ENCODE measurements at regions not wholly inside any gene's neighbourhood (a gene's known extent, or its start where the extent isn't known, plus 50 kb on each side); places are given as distances from the start of the nearest gene placed in this dataset.
"Not testable (repeated sequence)": the region's sequence is repeated elsewhere in the genome, so short reads cannot be mapped to it uniquely, and the experiment has no call there.

DNA sequence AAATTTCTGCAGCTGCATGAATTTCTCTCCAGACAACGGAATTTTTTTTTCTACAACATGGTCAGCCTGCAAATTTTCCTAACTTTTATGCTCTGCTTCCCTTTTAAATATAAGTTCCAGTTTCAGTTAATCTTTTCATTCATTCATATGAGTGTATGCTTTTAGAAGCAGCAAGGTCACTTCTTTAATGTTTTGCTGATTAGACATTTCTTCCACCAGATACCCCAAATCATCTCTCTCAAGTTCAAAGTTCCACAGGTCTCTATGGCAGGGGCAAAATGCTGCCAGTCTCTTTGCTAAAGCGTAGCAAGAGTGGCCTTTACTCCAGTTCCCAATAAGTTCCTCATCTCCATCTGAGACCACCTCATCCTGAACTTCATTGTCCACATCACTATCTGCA, 205.6 kb upstream of the GRM7 start:
- no peak for DNase-seq

DNA sequence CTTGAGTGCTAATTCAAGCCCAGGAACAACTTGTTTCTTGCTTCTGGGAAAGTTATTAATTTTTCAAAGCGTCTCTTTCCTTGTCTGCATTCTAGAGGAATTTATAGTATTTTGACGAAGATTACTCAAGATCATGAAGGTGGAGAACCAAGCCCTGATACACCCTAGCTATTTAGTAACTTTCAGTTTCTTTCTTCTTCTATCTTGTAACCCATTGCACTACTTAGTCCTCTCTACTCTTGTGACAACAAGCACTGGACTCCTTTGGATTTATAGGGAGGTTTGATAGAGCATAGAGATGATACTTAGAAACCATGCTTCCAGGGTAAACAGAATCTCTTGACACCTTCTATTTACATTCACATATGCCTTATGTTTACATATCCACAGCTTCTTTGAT, 203.3 kb upstream of the GRM7 start:
- no peak for DNase-seq

DNA sequence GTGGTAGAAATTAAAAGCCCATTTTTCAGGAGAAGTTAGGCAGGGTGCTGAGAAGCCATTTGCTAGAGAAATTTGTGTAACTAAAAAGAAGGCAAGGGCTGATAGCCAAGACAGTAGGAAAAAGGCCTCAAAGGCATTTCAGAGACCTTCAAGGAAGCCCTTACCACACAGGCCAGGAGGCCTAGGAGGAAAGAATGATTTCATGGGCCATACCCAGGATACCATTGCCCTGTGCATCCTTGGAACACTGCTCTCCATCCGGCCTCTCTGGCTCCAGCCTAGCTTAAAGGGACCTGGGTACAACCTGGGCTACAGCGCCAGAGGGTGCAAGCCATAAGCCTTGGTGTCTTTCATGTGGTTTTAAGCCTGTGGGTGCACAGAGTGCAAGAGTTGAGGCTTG, 193.6 kb upstream of the GRM7 start:
- DNase-seq, result no peak

DNA sequence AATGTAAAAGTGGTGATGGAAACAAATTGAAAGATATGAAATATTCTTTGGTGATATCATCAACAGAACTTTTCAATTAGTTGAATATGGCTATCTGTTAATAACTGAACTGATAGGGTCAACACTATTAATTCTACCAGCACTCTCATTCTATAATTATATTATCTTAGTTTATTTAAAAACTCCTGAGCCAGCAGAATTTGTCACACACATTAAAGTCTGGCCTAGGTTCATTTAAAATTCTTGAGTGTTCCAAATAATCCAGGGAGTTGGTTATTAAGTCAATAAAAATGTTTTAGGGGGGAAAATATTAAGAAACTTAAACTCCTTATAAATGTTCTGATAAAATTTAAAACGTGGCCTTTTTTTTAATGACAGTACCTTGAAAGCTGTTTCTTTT, 189.6 kb upstream of the GRM7 start:
- no peak for DNase-seq

DNA sequence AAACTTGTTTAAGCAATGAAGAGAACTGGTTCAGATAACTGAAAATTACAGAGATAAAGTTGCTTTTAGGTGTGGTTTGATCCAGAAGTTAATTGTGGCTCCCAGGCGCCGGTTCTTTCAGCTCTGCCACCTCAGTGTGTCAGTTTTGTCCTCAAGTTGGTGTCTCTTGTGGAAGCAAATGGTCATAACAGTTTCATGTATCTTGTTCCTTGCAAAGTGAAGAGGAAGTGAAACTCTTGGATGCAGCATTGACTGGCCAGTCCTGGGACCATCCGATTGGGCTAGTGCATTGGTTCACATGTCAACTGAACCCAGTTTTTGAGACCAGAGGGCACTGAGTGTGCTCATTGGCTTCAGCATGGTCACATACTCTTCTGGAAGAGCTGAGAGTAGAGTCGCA, 181.4 kb upstream of the GRM7 start:
- DNase-seq, result no peak

DNA sequence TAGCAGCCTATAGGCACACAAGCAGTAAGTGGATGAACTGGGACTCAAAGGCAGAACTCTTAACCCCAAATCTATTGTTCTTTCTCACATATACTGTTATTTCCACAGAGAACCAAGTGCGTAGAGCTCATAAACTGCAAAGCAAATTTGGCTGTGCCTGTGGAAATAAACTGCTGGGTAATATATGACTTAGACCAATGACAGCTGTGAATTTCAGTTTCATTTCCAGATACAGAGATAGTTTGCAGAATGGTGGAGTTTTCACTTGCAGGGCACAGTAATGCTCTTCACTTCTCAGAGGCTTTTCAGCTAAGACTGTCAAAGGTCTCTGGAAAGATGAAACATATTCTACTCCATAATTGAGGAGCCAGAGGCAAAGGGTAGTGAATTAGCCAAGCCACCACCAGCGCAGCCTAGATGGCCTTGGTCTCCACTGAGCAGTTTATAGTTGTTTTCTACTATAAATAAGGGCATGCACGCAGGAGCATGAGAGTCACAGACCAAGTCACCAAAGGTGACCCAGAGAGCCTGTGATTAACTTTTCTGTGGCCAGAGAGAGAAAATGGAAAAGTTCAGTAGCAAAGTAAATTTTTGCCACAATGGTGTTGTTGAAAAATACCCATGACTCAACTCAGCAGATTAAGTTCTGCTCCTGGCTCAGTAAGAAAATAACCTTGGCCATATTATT, 180.7 kb upstream of the GRM7 start:
- no peak for DNase-seq

DNA sequence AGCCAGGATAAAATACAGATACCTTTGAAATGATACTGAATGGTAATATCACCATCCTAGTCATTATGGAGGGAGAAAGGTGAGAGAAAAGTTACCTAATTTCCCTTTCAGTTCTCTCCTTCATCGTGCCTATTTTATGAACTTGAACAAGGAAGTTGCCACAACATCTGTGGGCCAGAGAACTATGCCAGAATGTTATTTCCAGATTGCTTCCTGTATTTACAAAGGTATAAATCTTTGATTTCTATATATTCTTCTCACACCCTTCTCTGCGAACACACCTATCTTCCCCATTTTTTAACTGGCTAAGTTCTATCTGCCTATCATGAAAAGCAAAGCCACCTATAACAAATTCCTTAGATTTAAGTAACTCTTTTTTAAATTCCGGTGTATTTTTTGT, 163.6 kb upstream of the GRM7 start:
- no peak for DNase-seq

DNA sequence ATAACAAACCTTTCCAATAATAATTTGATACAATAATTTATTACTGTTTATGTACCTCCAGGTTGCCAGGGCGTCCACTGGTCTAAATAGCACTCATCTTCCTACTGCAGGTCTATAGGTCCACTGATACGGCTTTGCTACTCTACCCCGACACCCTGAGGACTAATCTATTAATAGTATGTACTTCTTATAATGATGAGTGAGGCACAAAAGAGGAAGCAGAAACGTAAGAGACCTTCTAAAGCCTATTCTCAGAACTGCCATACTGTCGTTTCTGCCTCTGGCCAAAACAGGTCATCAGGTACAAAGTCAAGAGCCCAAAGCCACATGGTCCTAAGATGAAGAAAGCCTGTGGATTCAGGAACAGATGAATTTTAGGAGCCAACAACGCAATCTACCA, 163.2 kb upstream of the GRM7 start:
- no peak for DNase-seq

DNA sequence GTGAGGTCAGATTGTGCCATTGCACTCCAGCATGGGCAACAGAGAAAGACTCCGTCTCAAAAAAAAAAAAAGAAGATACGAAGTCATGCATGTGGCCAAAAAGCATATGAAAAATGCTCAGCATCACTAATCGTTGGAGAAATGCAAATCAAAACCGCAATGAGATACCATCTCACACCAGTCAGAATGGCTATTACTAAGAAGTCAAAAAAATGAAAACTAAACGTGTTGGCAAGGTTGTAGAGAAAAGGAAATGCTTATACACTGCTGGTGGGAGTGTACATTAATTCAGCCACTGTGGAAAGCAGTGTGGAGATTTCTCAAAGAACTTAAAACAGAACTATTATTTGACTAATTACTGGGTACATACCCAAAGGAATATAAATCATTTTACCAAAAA, 156.1 kb upstream of the GRM7 start:
- not testable (repeated sequence) for DNase-seq

DNA sequence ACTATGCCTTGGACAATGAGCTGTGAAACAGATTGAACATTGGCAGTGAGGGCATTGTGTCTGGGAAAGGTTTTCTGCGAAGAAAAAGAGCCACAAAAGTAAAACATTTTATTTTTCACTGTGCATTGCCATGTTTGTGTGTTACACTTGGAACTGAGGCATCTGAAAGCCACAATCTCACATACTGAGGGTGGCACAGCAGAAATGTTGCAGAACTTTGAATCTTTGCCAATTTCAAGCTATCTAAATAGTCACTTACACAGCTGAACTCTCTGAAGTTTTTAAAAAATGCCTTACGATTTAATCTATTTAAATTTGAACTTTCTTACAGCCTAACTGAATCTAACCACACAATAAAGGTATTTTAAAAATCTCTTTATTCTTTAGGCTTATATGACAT, 154.1 kb upstream of the GRM7 start:
- no peak for DNase-seq

DNA sequence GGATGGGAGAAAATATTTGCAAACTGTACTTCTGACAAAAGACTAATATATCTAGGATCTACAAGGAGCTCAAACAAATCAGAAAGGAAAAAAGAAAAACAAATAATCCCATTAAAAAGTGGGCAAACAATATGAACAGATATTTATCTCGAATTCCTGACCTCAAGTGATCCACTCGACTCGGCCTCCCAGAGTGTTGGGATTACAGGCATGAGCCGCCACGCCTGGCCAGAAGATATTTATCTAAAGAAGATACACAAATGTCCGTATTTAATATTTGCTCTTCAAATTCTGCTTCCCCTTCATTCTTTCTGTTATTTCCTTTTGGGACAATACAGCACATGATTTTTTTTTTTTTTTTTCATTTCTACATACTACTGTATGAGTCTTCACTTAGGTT, 151.7 kb upstream of the GRM7 start:
- DNase-seq, result no peak

DNA sequence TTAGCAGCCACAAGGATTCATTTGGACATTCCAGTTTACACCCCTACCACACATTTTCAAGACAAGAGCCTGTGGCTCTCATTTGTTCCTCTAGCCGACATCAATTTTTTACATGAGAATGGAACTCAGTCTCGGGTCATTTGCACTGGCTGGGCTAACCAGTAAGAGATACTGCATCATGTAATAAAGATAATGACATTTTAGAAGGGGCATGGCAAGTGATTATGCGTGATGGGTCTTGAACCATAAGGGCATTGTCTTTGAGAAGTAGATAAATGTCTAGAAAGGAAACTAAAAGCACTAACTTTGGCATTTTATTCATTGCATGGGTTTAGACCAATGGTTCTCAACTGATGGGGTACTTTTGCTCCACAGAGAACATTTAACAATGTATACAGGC, 146.0 kb upstream of the GRM7 start:
- no peak for DNase-seq

DNA sequence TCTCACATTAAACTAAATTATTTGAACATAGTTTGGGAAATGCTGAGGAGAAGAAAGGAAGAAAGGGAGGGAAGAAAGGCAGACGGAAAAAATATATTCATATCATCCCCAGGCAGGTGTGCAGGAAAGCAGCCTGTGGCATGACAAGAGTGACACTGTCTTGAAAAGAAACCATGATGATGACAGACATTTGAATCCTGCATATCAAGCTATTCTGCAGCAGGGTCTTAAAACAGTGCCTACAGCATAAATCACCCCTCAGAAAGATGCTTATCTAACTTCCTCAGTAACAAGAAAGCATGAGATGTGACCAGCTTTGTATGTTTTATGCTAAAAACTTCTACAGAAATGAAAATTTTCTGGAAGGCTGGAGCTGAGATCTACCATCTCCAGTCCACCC, 144.5 kb upstream of the GRM7 start:
- no peak for DNase-seq

DNA sequence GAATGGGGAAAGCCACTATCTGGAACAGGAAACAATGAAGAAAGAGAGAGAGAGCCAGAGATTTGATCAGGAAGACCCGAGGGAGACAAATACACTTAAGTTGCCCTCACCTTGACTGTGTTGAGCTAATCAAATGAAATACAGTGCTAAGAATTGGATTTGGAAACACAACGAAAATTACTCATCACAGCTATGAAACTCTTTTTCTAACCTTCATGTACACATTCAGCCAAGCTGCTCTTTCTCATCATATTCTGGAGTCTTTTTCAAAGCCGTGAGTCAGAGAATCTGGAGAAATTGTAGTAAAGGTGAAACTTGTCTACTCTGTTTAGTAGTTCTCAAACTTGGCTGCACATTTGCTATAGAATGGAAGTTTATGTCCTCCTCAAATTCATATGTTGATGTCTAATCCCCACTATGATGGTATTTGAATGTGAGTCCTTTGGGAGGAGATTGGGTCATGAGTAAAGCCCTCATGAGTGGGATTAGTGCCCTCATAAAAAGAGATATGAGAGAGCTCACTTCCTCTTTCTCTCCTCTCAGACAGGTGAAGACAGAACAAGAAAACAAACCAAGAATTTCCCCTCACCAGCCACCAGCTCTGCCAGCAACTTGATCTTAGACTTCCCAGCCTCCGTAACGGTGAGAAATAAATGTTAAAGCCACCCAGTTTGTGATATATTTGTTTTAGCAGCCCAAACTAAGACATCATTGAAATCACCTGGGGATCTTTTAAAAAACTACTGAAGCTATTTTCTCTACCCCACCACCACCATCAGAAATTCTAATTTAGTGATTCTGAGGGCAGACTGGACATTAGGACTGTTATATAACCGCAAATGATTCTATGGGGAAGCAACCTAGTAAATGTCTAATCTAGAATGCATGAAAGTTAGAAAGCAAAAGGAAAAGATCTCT, 143.6 kb upstream of the GRM7 start:
- DNase-seq, result no peak

DNA sequence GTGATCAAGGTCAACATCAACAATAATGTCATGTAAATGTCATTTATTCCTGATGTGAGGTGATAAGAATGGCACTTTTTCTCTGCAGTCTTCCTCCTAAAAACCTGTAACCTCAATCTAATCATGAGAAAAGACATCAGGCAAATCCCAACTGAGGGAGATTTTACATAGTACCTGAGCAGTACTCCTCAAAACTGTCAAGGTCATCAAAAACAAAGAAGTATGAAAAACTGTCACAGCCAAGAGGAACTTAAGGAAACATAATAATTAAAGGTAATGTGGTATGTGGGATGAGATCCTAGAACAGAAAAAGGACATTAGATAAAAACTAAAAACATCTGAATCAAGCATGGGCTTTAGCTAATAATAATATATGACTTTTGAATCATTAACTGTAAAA, 140.9 kb upstream of the GRM7 start:
- DNase-seq, result no peak

DNA sequence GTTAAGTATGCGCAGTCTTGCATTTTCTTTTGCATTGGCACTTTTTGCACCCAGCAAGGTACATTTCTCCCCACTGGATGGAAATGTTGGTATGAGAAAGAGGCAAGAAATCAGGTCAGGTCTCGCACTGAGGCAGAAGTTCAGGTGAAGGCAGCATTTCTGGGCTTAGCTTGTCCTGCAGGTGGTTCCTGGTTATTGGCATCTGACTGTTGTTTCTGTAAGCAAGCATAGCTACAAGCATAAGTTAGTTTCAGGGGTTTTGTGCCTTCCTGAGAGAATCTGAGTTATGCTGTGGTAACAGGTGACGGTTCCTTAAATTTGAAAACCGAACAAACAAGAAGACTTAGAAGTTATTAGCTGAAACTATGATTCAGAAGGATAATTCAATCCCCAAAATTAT, 139.4 kb upstream of the GRM7 start:
- DNase-seq, result no peak

DNA sequence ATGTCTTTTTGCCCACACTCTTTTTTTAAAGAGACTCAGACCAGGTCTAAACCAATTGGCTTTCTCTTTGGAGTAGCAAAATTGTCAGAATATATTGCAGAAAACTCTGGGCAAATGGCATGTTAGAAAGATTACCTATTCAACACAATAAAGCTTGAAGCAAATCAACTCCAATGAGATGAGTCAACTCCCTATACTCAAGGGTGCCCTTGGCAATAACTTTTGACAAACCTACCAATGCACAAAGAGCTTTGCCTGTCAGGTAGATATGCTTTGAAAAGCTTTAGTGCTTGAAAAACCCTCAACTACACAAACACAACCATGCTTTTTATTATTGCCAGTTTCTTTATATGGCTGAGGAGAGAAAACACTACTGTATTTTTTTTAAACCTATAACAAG, 137.7 kb upstream of the GRM7 start:
- DNase-seq, result no peak

DNA sequence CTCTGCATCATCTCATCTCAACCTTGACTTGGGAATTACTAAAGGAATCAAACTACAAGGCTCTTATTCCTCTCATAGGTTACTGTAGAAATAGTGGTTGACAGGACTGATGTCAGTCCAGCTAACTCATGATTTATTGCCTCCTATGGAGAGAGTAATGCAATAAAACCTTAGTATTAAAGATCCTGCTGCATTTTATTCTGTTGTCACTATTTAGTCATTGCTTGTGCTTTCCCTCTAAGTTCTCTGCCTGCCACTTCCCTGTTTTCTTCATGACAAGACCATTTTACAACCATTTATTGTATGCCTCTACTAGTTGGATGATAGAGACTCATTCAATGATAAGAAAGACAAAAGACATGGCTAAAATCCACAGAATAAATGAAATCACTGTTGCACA, 134.1 kb upstream of the GRM7 start:
- DNase-seq, result no peak

DNA sequence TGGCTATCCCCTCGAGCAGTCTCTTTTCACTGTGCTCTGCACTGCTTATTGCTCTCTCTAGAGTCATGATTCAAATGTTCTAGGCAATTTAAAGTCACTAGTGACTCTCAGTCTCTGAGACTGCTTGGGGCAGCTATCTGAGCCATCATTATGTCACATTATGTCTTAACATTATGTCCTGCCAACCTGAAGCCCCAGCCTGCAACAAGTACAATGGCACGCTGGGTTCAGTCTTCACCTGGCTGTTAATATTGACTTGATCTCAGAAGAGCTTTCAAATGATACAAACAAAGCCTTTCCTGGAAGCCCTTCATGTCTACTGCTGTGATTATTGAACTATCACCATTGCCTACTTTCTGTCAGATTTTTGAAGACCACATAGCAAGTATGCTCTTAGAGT, 128.1 kb upstream of the GRM7 start:
- DNase-seq, result no peak

DNA sequence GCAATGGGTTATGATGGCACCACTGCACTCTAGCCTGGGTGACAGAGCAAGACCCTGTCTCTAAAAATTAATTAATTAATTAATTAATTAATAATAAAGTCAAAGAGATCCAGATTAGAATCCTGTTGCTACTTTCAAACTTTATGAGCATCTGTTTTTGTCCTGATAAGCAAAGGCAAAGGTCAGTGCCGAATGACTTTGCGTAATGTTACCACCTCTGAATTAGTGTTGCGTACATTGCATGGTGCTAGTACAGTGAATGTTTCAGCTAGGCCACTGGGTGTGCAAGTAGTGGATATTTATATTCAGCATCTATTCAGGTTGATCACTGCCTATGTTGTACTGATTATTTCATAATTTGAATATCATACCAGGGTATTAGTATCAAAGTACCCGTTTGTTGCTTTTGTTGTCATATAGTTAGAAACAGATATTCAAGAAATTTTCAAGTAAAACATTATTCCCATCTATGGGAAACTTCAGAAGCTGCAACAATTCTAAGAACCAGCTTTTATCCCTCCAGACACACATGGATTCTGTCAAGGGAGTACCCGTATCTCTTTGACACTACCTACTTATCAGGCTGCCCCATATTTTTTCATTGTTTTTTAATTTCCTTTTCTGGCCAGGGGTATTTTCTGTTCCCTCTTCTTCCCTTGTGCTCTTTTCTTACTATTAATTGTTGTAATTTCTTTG, 127.1 kb upstream of the GRM7 start:
- DNase-seq, result no peak

DNA sequence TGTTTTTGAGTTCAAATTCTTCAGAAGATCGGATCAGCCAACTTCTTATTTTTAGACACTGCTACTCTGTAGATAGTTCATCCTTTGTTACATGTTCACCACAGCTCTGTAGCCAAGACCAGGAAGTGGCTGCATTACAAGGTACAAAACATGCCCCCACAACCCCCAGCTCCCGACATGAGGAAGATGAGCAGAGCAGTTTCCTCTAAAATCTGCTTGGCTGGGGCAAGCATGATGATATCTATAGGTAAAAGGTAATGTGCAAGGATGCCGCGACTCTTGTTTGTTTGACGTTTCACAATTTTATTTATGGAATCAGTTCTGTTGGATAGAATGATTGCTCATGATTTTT, 126.5 kb upstream of the GRM7 start:
- DNase-seq, result no peak

DNA sequence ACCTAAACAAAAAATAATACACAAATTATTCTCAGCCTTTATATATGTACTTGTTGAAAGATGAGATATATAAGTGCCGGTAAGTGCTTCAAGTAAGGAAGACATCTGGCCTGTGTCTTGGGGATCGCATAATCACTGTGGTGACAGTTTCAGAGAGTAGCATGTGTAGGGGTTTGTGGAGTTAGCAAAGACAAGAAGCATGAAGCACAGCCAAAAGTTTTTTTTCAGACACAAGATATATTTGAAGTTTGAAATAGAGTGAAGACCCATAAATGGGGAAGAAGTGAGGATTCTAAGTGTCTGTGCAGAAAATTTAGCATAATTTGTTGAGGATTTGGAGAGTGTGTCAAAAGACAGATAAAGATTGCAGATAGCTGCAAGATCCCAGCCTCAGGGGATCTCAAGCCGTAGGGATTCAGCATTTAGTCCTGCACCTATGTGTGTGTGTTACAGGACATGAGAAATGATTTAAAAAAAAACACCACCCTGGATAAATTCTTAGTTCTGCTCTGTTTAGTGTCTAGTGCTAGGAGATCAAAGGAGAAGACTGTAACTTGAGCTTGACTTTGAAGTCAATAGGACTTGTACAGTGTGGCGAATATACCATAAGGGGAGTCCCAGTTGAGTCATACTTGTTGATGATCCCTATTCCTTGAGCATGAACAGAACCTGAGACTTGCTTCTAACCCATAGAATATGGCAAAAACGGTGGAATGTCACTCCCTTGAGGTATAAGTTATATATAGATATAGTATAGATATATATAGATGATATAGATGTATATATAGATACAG, 123.9 kb upstream of the GRM7 start:
- DNase-seq, result no peak

DNA sequence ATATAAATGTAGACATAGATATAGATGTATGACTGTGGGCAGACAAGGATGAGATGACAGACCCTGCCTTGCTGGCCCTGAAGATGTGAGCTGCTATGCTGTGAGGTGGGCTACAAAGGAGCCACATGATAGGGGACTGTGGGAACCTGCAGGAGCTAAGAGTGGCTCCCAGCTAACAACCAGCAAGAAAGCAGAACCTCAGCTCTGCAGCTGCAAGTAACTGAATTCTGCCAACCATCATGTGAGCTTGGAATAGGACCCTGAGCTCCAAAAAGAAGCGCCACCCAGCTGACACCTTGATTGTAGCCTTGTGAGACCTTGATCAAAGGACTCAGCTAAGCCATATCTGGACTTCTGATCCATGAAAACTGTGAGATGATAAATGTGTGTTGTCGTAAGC, 123.3 kb upstream of the GRM7 start:
- DNase-seq, result no peak
